ENCODE measurements at regions not wholly inside any gene's neighbourhood (a gene's known extent, or its start where the extent isn't known, plus 50 kb on each side); places are given as distances from the start of the nearest gene placed in this dataset.

DNA sequence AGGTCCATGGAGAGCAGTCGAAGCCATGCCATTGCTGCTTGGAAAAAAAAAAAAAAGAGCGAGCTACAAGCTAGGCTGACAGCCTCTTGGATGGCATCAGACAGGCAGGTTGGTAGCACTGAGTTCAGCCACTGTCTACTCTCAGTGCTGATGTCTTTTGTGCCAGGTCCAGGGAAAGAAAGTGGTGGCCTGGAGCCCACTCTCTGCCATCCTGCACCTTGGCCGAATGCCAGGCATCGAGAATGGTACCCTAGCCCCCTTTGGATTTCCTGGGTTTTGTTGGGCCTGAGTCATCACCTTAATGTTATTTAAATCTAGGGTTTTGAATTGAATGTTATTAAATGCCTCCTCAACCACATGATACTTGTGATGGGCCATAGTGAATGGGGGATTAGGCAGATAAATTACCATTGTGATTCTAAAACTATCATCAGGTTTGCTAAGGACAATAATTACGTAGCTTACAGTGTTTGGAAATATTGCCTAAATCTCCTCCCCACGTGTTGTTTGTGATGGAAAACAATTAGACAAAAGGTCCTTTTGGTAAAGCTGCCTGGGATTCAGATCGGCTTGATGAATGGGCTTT is 195.7 kb upstream of the GPR26 start:
- no peak overlapping the region for H3K27ac ChIP-seq
- TF ChIP-seq CTCF (IDR thresholded peaks at IDR 0.05) (no peak), ZFX (IDR thresholded peaks at IDR 0.05; ENCODE audit: borderline replicate concordance) (no peak)

DNA sequence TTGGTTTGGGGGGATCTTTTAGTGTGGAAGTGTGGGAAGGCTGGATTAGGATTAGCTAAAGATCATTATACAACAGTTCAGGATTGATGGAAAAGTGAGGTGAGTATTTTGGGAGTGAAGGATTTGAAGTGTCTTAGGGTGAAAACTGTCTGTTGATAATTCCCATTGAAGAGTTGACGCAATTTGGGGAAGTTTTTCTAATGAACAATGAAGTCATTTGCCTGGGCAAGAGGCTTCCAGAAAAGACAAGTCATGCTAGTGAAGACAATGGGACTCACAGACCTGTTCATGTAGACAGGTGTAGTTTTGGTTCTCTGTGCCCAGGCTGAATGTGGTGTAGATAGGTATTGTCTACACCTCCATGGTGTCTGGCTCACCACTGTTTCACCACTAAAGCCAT is 194.3 kb upstream of the GPR26 start:
- TF ChIP-seq ZFX (IDR thresholded peaks at IDR 0.05; ENCODE audit: borderline replicate concordance) (no peak), CTCF (IDR thresholded peaks at IDR 0.05) (no peak)
- H3K27ac ChIP-seq = no peak overlapping the region

- no peak overlapping the region for H3K27ac ChIP-seq
- TF ChIP-seq ZFX (IDR thresholded peaks at IDR 0.05; ENCODE audit: borderline replicate concordance) = no peak
Observed at GRCh38 chr10:123472606-123473005, 193.5 kb upstream of the GPR26 start.

GRCh38 chr10:123474700-123475099 is 191.5 kb upstream of the GPR26 start:
- H3K27ac ChIP-seq = no peak overlapping the region
- TF ChIP-seq ZFX (IDR thresholded peaks at IDR 0.05; ENCODE audit: borderline replicate concordance) = no peak
- no peak for TF ChIP-seq CTCF (IDR thresholded peaks at IDR 0.05)

GRCh38 chr10:123475466-123475865 is 190.7 kb upstream of the GPR26 start:
- no peak overlapping the region for H3K27ac ChIP-seq
- TF ChIP-seq CTCF (IDR thresholded peaks at IDR 0.05) (no peak), ZFX (IDR thresholded peaks at IDR 0.05; ENCODE audit: borderline replicate concordance) (no peak)

- TF ChIP-seq ZFX (IDR thresholded peaks at IDR 0.05; ENCODE audit: borderline replicate concordance) = no peak
- TF ChIP-seq CTCF (IDR thresholded peaks at IDR 0.05) = no peak
Observed at GRCh38 chr10:123478116-123478515, 188.0 kb upstream of the GPR26 start.

GRCh38 chr10:123479640-123480039 is 186.5 kb upstream of the GPR26 start:
- TF ChIP-seq ZFX (IDR thresholded peaks at IDR 0.05; ENCODE audit: borderline replicate concordance) = no peak
- no peak for TF ChIP-seq CTCF (IDR thresholded peaks at IDR 0.05)
- H3K27ac ChIP-seq = no peak overlapping the region

More at GRCh38 chr10:123478116-123478515, 188.0 kb upstream of the GPR26 start:
- no peak overlapping the region for H3K27ac ChIP-seq

DNA sequence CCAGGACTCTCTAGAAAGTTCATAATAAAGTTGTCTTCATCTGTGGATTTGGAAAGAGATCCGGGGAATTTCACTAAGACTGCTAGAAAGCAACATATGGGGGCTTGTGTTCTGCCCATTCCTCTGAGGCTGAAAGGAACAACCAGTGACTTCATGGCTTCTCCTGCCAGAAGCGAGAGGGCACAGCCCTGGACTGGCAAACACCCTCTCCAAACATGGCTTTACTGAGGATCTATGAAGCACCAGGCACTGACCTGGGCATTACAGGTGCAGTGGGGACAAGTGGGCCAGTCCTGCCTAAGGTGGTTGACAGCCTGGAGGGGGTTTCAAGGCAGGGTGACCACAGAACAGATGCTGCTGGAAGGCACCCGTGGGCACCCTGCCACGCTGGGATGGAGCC is 185.8 kb upstream of the GPR26 start:
- no peak for TF ChIP-seq CTCF (IDR thresholded peaks at IDR 0.05)
- TF ChIP-seq ZFX (IDR thresholded peaks at IDR 0.05; ENCODE audit: borderline replicate concordance) = no peak
- H3K27ac ChIP-seq = no peak overlapping the region
